Hematopoietic multipotent progenitor cell treated with erythropoietin and hydrocortisone succinate and interleukin-3 and kit ligand, for 4 days (in vitro differentiated cells): ENCODE measurements at regions not wholly inside any gene's neighbourhood (a gene's known extent, or its start where the extent isn't known, plus 50 kb on each side); places are given as distances from the start of the nearest gene placed in this dataset.
A peak's percentile ranks its signal among the peaks of the same experiment; 100 is the strongest.
"Not testable (repeated sequence)": the region's sequence is repeated elsewhere in the genome, so short reads cannot be mapped to it uniquely, and the experiment has no call there.

Experiments used
- DNase-seq: peaks from one replicate; pipeline ENCODE4 v3.0.0-alpha.2; 2015

DNA sequence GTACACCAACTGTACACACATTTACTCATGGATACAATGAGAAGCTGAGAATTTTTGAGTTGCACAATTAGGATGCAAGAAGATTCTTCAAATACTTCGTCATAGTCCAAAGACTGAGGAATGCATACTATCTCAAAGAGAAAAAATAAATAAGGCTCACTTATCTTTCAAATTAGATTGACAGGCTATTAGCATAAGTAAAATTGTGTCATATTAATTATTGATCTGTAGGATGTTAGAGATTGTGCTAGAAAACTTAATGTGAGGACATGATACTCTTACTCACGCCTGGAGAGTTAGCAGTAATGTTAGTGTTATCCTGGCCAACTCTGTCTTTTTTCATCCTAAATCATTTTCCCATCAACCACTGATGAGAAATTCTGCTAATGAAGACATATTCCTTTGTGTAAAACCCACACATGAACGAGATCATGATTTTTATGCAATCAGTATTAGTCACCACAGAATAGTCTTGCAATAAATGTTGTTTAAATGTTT is 659.0 kb downstream of the LTN1 start:
- DNase-seq: no peak

DNA sequence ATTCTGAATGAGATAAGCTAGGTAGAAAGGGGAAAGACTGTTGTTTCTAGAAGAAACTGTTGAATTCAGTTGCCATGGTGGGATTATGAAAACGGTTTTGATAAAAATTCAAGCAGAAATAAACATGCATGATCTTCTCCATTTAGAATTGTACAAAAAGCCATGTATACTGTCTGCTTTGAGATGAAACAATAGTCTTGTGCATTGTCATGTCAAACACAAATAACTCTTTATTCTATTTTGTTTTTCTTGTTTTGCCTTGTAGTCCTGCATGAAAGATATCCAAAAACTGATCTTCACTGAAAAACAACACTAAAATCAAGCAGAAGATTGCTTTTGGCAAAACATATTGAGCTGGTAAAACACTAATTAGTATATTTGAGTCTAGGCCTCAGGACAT is 659.9 kb downstream of the LTN1 start:
- DNase-seq: no peak

DNA sequence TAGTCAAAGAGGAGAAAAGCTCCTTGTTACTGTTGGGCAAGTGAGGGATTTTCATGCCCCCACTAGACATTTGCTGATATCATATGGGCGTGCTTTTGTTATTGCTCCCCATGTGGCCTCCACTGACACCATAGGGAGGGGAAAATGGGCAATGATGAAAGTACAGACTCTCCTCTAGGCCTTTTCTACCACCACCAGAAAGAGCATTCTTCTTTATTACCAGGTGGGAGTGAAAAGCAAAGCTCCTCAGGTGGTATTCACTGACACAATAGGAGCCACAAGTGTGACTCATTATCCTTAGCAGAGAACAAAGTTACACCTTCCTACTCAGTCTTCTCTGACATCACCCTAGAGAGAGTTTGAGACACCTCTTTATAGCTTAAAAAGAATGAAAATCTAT is 667.1 kb downstream of the LTN1 start:
- DNase-seq: no peak

DNA sequence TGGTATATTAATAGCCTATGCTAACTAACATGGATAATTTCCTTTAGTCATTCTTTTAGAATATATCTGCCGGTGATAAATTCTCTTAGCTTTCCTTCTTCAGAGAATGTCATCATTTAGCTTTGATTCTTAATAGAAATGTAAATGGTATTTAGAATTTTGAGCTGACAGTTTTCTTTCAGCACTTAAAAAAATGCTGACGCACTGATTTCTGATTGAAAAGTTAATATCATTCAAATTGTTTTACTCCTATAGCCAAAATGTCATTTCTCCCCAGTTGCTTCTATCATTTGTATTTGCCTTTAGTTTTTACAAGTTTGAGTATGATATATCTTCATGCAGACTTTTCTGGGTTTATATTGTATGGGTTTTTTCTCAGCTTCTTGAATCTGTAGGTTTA is 668.0 kb downstream of the LTN1 start:
- no peak for DNase-seq

DNA sequence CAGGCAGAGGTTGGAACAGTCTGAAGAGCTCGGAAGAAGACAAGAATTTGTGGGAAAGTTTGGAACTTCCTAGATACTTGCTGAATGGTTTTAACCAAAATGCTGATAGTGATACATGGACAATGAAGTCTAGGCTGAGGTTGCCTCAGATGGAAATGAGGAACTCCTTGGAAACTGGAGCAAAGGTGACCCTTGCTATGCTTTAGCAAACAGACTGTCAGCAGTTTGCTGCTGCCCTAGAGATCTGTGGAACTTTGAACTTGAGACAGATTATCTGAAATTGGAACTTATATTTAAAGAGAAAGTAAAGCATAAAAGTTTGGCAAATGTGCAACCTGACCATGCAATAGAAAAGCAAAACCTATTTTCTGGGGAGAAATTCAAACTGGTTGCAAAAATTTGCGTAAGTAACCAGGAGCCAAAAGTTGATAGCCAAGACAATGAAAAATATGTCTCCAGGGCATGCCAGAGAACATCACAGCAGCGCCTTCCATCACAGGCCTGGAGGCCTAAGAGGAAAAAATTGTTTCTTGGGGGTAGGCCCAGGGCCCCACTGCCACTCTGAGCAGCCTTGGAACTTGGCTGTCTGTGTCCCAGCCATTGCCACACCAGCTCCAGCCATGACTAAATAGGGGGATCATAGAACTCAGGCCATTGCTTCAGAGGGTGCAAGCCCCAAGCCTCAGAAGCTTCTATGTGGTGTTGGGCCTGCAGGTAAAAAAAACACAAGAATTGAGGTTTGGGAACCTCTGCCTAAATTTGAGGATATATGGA is 675.3 kb downstream of the LTN1 start:
- no peak for DNase-seq

DNA sequence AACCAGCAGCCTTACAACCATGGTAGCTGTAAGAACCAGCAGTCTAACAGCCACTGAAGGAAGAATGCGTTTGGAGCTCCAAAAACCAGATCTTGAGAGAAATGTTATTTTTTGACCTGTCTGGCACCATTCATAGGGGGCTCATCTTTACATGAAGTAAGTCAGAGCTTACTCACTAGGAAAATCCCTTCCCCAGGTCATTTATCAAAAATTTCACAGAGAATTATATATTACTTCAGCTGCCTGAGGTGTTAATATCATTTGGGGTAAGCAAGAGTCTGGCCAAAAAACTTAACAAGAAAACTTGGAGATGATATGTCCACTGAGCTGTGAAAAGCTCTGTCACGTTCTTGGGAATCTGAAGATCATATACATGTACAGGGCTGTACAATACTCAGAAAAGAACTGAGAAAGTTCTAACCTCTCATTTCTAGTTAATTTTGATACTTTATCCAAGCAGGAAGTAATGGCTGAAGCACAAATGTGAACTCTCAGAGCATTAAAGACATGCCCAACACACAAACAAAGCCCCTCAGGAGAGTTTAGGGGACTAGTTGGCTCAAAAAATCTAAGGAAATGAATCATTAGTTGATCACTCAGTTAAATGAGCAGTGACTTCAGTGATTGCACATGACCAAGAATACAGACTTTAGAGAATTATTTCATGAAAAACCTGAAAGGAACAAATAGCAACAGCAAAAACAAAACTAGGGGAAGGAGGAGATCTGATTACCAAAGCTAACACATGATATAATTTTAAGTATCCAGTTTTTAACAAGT is 681.1 kb downstream of the LTN1 start:
- DNase-seq: no peak

DNA sequence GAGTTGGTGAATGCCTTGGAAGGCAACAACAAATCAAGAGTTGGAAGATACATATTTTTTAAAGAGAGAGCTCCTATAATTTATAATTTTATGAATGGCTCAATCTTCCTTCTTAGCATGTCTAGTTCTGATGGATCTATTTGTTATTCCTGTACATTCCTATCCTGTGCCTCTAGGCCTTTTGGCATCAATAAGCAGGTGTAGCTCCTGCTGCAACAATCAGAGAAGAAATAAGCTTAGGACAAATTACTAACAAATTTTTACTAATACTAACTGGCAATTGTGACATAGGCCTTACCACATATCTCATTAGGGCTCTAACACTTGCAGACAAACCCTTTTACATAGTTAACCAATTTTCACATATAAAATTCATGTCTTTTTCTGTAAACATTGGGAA is 682.0 kb downstream of the LTN1 start:
- DNase-seq: no peak

DNA sequence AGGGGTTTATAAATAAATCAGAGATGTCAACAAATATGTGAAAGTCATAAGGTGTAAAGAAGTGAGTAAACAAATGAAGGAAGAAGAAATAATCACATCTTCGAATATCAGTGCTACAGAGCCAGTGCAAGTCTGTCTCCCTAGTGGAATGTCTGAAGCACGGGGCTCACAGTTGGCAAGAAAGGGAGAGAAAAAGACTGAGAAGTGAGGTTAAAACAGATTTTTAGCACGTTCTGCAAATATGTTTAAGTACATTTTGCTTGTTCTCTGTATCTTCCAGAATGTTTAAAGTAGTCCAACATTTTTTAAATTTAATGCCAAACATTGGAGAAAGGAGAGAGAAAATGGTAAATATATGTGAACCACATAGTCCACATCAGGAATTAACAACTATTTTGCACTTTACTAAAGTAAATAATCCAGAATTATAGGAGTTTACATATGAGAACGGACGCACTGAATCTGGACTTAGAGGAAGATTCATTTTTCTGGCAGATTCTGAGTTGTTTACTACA is 682.4 kb downstream of the LTN1 start:
- no peak for DNase-seq

DNA sequence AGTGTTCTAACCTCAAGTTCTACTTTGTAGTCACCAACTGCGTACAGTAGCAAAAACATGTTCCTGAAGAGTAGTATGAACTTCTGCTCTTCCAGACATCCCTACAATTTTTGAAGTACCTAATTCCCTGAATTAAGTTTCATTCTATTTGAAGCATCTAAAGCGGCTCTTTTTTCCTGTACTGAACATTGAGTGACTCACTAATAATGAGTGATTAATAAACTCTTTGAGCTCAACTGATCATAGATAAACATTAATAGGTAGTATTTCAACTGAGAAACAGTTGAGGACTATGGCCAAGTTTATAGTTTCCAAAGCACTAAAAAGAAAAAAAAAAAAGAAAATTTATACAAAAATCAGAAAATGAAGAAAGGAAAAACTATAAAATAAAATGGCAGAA is 683.1 kb downstream of the LTN1 start:
- DNase-seq: no peak

DNA sequence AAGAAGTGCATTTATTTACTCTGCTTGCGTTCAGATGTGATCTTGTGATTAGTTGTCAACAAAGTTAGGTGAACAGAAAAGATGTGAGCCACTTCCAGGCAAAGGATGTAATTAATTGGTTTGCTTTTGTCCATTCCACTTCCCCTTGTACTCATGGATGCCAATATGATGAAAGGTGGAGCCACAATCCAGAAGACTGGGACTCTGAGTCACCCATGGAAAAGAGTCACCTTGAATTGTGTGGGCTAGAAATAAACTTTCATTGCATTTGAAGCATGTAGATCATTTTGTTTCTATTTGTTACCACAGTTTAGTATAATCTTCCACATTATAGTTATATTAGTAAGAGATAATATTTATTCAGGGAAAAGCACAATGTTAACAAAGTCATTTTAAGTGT is 684.2 kb downstream of the LTN1 start:
- DNase-seq: no peak

DNA sequence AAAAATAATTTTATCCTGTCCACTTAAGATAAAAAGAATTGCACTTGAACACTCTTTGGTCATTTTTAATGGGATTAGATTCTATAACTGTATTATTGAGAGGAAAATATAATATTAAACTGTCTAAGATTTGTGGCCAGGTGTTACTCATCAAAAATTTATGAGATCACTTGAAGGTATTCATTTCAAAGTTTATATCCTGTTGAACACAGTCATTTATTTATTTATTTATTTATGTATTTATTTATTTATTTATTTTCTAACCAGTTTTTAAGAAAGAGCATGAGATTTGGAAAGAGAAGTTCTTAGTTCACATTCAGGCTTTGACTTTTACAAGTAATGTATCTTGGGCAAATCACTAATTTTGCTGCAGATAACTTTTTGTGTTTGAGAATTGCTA is 692.7 kb downstream of the LTN1 start:
- no peak for DNase-seq

DNA sequence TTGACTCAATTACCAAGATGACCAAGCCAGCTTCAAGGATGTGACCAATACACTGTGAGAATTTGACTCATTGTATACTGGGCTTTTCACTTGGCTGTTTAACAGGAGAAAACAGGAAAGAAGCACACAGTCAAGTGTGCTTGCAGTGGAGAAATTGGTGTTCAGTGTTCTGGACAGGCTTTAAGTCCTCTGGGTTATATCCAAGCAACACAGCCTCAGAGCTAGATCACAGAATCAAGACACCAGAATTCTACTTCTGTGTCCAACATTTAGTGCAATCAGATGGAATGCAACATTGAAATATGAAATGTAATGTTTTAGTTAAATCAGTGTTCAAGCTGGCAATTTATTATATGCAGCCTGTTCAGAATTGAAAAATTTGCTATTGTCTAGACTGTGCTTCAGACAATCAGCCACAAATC is 694.4 kb downstream of the LTN1 start:
- no peak for DNase-seq

DNA sequence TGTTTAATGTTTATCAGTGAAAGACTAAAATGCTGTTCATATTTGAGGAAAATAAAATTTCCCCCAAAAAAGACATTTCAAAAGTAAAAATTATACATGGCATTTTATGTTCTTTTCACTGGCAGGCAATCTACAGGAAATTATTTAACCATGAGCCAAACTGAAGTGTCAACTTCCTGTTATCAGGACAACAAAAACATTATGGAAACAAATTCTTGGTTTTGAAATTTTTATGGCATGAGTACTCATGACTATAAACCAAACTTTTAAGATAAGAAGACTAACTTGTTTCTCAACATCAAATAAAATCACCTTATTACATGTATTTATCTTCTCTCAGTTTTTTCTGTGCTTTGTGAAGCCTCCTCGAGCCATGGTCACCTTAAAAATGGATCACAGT is 698.6 kb downstream of the LTN1 start:
- no peak for DNase-seq

DNA sequence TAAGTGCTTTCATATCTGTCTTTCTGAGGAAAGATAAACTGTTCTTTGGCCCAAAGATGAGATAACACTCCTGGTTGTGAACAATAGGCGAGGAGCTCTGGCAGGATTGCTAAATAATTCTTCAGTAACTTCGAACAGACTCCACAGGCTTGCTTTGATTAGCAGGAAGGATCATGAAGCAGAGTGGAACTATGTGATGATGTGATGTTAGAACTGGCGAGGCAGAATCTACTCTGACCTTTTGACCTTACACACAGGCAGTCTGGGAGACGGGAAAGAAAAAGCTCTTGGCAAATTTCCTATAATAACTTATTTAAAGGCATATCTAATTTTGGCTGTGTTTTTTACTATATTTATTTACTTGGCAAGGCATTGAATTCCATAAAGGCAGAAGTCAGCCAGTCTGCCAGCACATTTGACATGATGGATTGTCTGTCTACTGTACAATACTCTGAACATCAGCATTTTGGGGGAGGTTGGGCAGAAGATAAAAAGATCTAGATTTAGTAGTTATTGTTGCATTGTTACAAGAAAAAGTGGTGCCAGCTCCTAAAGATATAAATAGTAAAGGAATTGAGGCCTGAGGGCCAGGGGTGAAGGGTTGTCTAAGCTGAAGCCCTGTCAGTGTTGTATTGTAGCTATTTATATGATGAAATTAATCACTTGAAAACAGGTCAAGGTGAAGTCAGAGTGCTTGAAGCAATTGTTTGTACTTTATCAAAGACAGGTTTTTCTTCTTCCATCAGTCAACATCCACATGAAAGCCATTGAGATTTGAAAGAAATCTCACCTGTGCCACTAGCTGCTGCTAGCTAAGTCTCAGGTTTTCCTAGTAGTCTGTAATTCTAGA is 708.8 kb downstream of the LTN1 start:
- DNase-seq: no peak

DNA sequence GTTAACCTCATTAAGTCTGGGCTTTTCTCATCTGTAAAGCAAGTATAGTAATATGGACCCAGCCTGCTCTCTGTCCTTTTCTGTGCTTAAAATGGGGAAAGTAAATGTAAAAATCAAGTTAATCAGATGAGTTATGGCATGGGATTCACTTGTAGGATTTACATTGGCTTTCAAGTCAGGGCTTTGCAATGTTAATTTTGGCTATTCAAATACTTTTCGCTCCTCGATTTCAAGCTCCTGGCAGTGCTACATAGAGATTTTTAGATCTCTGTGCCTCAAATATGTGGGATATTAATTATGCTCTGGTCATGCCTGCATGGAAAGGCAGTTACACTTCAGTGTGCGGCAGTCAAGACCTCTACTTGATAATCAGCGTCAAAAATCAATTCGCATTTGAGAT is 709.8 kb downstream of the LTN1 start:
- DNase-seq: no peak

DNA sequence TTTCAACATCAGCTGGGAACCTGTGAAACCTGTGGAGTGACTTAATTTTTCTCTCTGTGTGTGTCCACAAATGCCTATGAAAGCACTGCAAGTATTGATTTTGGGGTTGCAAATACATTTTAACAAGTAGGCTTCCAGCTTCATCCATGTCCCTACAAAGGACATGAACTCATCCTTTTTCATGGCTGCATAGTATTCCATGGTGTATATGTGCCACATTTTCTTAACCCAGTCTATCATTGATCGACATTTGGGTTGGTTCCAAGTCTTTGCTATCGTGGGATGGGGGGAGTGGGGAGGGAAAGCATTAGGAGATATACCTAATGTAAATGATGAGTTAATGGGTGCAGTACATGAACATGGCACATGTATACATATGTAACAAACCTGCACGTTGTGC is 711.3 kb downstream of the LTN1 start:
- not testable (repeated sequence) for DNase-seq

DNA sequence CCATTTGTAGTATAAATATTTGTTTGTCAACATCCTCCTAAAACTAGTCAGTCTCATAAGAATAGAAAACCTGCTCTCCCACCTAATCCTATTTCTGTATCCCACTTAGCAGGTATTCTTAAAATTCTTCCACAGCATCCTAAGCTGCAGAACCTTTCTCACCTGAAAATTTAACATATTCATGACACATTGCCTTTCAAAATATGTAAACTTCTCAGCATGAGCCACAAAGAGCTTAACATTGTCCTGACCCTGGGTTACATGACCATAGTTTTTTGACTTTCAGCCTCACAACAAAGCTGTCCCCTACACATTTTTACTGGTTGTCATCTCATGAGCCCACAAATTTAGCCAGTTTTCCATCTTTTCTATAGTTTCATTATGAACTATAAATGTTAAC is 712.1 kb downstream of the LTN1 start:
- no peak for DNase-seq

DNA sequence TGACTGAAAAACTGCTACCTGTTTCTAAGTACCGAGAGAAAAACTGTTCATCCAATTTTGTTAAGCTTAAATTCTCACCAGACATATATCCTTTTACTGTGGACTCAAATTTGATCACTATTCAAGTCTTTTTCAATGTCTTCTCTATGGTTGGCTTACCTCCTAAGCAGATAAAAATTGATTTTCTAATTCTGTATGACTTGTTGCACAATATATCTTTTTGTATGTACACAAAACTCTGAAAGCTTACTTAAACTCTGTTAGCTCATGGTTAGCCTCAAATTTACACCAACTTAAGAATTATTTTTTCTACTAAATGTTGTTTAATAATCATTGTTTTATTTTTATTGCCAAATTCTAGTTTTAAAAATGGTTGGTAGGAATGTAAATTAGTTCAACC is 715.4 kb downstream of the LTN1 start:
- no peak for DNase-seq

DNA sequence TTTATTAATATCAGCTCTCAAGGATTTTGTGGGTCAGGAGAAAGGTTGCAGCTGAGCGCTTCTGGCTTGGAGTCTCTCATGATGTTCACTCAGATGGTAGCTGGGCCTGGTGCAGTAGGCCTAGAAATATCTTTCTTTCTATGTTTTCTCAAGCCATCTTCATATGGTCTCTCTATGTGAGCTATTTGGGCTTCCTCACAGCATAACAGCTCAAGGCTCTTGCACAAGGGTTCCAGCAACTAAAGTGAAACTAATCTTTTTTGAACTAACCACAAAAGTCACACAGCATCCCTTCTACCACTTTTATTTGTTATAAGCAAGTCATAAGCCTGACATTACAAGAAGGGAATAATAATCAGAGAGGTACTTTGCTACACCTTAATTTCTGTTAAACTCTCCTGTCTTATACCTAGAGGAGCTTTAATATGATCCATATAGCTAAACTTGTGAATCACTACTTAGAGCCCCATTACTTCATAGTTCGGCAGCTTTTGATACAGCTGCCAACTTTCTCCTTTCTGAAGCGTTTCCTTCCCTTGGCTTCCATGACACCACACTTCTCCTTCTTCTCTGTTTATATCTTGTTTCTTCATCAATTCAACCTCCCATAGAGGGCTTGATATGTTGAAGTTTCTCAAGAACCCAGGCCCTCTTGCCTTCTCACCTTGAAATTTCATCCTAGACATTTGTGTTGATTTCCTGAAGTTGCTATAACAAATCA is 720.2 kb downstream of the LTN1 start:
- DNase-seq: peak; percentile 7

DNA sequence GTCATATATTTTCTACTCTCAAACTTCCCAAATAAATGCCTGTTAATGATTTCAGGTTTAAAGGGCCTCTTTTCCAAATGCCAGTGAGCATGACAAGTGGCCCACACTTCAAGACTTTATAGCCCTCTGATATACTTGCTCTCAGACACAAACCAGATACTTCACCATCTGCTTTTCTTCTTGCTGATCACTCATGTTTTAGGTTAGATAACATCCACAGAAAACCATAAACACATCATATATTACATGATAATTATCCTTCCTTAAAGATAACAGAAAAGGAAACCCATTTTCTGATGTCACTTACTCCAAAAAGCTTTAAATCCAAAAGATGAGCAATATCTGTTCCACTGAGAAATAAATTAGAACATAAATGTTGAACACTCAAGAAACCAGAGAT is 723.5 kb downstream of the LTN1 start:
- no peak for DNase-seq

DNA sequence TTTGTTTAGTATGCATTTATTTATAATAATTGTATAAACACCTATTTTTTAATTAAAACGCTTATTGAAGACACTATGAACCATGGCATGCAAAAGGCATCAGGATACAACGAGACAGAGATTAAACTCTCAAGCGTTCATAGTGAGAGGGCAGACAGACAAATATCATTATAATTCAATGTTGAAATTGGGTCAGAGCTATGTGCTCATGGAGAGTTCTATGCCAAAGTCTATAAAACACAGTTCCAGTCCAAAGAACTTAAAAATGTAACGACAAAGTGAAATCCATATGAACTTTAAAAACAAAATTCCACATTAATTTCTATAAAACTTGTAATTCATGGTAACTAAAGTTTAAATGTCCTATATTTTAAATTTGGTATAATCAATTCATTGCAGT is 724.0 kb downstream of the LTN1 start:
- no peak for DNase-seq

DNA sequence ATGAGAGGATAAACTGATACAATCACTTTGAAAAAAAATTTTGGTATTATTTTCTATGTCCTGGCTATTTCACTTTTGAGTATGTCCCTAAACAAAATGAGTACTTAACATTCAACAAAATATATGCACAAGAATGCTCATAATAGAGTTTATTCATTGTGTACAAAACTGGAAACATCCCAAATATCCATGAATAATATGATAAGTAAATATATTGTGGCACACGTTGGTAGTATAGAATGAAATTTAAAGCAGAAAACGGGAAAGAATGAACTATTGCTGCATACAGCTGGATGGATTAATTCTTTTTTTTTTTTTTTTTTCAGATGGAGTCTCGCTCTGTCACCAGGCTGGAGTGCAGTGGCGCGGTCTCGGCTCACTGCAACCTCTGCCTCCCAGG is 725.2 kb downstream of the LTN1 start:
- no peak for DNase-seq

DNA sequence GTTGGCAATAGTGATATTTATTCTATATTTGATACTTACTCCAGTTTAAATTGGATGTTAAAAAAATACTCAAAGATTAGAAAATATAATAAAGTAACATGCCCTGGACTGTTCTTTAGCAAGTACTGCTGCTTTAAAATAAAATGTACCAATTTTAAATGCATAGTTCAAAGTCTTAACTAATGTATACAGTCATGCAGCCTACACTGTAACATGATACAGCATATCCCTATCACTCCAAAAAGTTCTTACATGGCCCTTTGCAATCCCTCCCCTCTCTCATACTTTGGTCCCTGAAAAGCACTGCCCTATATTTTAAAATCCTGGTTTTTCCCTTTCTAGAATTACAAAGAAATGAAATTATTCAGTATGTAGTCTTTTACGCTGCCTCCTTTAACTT is 726.6 kb downstream of the LTN1 start:
- no peak for DNase-seq
